ENCODE measurements at regions not wholly inside any gene's neighbourhood (a gene's known extent, or its start where the extent isn't known, plus 50 kb on each side); places are given as distances from the start of the nearest gene placed in this dataset.

DNA sequence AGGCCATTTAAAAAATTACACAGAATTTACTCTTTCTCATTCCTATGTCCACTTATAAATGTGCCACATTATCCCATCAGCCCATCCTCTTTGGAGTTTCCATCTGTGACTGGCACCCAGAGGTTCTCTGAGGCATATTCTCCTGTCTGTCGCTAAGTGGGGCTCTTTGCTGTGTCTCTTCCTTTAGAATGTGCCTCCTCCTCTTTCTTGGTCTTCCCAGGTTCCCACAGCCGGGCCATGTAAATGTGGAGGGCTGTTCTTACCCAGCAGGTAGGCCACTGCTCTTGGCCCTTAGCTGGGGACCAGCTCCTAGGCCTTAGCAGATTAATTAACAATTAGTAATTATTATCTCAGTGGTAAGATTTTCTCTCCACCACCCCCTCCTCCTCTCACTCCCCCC lies 167.0 kb downstream of the INSIG2 start:
- DNase-seq (ENCODE audit: low spot score in 2 of 2, unreplicated experiment in 2 of 2) = no peak
- no peaks in the 10 kb centered on the region for H3K27me3 Mint-ChIP-seq (ENCODE audit: low read depth)
- no peak overlapping the region for H3K4me3 Mint-ChIP-seq
- no peaks in the 10 kb centered on the region for H3K36me3 Mint-ChIP-seq
- peaks cover 22% of the 10 kb centered on the region for H3K9me3 Mint-ChIP-seq
- H3K27ac Mint-ChIP-seq = no peak overlapping the region
- TF ChIP-seq, protein P1, sequence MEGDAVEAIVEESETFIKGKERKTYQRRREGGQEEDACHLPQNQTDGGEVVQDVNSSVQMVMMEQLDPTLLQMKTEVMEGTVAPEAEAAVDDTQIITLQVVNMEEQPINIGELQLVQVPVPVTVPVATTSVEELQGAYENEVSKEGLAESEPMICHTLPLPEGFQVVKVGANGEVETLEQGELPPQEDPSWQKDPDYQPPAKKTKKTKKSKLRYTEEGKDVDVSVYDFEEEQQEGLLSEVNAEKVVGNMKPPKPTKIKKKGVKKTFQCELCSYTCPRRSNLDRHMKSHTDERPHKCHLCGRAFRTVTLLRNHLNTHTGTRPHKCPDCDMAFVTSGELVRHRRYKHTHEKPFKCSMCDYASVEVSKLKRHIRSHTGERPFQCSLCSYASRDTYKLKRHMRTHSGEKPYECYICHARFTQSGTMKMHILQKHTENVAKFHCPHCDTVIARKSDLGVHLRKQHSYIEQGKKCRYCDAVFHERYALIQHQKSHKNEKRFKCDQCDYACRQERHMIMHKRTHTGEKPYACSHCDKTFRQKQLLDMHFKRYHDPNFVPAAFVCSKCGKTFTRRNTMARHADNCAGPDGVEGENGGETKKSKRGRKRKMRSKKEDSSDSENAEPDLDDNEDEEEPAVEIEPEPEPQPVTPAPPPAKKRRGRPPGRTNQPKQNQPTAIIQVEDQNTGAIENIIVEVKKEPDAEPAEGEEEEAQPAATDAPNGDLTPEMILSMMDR (IDR thresholded peaks at IDR 0.05; ENCODE audit: unreplicated experiment) = no peak
- H3K4me1 Mint-ChIP-seq = peaks cover 3% of the 10 kb centered on the region

DNA sequence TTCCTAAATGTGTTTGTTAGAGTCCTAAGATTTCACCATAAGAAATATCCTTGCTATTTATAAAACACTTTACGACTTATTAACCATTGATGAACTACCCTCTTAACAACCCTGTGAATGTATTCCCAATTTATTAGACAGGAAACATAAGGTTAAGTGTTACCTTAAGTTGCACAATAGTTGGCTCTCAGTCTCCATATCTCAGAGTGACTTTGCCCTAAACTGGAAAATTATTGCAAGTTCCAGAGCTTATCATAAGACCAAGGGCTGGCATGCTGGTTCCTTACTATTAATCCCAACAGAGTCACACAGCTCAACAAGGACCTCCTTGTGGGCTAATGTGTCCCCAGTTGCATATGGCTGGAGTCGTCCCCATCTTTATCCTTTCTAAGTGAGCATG lies 165.8 kb downstream of the INSIG2 start:
- Mint-ChIP-seq H3K4me1 (peaks cover 3% of the 10 kb centered on the region), H3K27me3 (ENCODE audit: low read depth) (no peaks in the 10 kb centered on the region), H3K4me3 (no peak overlapping the region), H3K36me3 (no peaks in the 10 kb centered on the region), H3K9me3 (peaks cover 18% of the 10 kb centered on the region), H3K27ac (no peak overlapping the region)
- DNase-seq (ENCODE audit: low spot score in 2 of 2, unreplicated experiment in 2 of 2) = no peak
- TF ChIP-seq, protein P1 (IDR thresholded peaks at IDR 0.05; ENCODE audit: unreplicated experiment) = no peak

DNA sequence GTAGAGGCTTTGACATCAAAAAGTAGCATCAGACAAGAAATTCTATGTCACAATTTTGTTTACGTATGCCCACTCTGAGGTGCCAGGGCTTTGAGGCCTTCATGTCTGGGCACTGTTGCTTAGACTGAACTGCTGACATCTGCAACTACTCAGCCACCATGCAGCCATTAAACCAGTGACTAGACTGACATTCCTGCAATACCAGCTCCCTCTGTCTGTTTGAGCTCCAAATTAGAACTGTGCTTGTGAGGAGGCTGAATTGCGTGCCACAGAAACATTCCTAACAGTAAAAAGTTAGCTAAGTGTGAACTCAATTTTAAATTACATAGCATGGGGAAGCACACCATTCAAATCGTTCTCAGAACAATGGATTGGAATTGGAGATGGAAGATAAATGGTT lies 163.2 kb downstream of the INSIG2 start:
- no peak overlapping the region for H3K4me3 Mint-ChIP-seq
- DNase-seq (ENCODE audit: low spot score in 2 of 2, unreplicated experiment in 2 of 2) = no peak
- no peaks in the 10 kb centered on the region for H3K36me3 Mint-ChIP-seq
- peaks cover 5% of the 10 kb centered on the region for H3K27me3 Mint-ChIP-seq (ENCODE audit: low read depth)
- no peak overlapping the region for H3K27ac Mint-ChIP-seq
- peaks cover 3% of the 10 kb centered on the region for H3K4me1 Mint-ChIP-seq
- TF ChIP-seq, protein P1 (IDR thresholded peaks at IDR 0.05; ENCODE audit: unreplicated experiment) = no peak
- H3K9me3 Mint-ChIP-seq = no peaks in the 10 kb centered on the region

DNA sequence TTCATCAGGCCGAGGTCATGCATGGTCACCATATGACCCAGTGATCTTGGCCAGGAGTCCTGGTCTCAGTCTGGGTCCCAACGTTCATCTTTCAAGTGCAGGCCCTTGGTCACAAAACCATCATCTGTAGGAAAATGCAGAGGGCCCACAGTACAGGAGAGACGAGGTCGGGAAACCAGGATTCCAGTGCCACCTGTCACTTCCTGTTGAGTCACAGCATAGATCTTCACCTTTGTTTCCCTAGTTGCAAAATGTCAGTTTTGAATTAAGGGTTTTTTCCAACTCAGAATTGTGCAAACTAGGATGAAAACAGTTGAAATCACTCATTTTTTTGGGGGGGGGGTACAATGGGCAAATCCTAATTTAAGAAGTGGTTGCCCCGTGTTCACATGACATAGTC lies 162.2 kb downstream of the INSIG2 start:
- Mint-ChIP-seq H3K27me3 (ENCODE audit: low read depth) (peaks cover 5% of the 10 kb centered on the region), H3K36me3 (no peaks in the 10 kb centered on the region), H3K4me1 (peaks cover 3% of the 10 kb centered on the region), H3K4me3 (no peak overlapping the region), H3K27ac (no peak overlapping the region), H3K9me3 (no peaks in the 10 kb centered on the region)
- DNase-seq (ENCODE audit: low spot score in 2 of 2, unreplicated experiment in 2 of 2) = no peak
- TF ChIP-seq, protein P1 (IDR thresholded peaks at IDR 0.05; ENCODE audit: unreplicated experiment) = no peak

DNA sequence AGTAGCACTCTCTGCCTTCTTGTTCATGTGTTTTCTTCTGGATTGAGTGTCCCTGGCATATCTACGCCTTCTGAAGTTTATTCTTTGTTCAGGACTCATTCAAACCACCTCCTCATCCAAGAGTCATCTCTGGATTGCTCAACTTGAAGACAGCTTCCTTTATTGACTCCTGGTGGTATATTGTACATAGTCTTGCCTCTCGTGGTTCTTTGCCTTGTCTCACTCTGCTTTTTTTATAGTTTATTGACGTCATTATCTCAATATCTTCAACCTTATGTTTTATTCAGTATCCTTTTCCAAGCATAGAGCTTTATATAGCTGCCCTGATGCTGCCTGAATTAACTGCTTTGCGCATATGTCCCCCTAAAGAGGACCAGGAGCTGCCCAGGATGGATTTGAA lies 161.7 kb downstream of the INSIG2 start:
- no peak overlapping the region for H3K4me3 Mint-ChIP-seq
- TF ChIP-seq, protein P1 (IDR thresholded peaks at IDR 0.05; ENCODE audit: unreplicated experiment) = no peak
- no peak for DNase-seq (ENCODE audit: low spot score in 2 of 2, unreplicated experiment in 2 of 2)
- H3K27ac Mint-ChIP-seq = no peak overlapping the region
- peaks cover 5% of the 10 kb centered on the region for H3K27me3 Mint-ChIP-seq (ENCODE audit: low read depth)
- no peaks in the 10 kb centered on the region for H3K9me3 Mint-ChIP-seq
- H3K36me3 Mint-ChIP-seq = no peaks in the 10 kb centered on the region
- peaks cover 3% of the 10 kb centered on the region for H3K4me1 Mint-ChIP-seq

DNA sequence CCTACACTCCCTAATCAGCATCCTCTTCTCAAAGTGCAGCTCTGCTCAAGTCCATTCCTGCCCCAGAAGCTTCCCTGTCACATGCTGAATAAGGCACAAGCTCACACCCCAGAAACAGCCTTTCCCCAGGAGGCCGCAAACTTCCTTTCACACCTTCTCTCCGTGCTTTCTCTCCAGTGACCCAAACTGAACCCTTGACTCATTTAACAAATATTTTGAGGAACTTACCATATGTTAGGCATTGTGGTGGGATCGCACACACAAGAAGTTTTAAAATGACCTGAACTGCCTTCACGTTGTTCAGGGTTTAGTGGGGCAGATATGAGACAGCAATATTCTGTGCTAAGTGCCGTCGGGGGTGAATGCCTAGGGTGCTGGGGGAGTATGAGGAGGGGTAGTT lies 161.3 kb downstream of the INSIG2 start:
- Mint-ChIP-seq H3K4me3 (no peak overlapping the region), H3K4me1 (peaks cover 3% of the 10 kb centered on the region), H3K27me3 (ENCODE audit: low read depth) (peaks cover 5% of the 10 kb centered on the region), H3K27ac (no peak overlapping the region), H3K36me3 (no peaks in the 10 kb centered on the region), H3K9me3 (no peaks in the 10 kb centered on the region)
- TF ChIP-seq, protein P1 (IDR thresholded peaks at IDR 0.05; ENCODE audit: unreplicated experiment) = no peak
- no peak for DNase-seq (ENCODE audit: low spot score in 2 of 2, unreplicated experiment in 2 of 2)

Data from mesothelial cell of epicardium (in vitro differentiated cells).